OCI-LY7 (cell line): ENCODE measurements at regions not wholly inside any gene's neighbourhood (a gene's known extent, or its start where the extent isn't known, plus 50 kb on each side); places are given as distances from the start of the nearest gene placed in this dataset.

Source experiments
- EZH2phosphoT487 ChIP-seq: fragments of 200-600 bp; sonication (generic); IDR thresholded peaks from 2 replicates; pipeline ENCODE4 v1.6.1; 2018; ENCODE audit warnings: low read depth, borderline replicate concordance, mild to moderate bottlenecking, mixed run types, antibody characterized with exemption, low read length, moderate library complexity, mixed read lengths
- TF ChIP-seq, protein P1 (sequence below): fragments of 200-600 bp; sonication (generic); conservative IDR thresholded peaks from 2 replicates; pipeline ENCODE4 v1.5.1; 2014; ENCODE audit warnings: mild to moderate bottlenecking, antibody characterized with exemption, low read length, moderate library complexity, mixed read lengths

DNA sequence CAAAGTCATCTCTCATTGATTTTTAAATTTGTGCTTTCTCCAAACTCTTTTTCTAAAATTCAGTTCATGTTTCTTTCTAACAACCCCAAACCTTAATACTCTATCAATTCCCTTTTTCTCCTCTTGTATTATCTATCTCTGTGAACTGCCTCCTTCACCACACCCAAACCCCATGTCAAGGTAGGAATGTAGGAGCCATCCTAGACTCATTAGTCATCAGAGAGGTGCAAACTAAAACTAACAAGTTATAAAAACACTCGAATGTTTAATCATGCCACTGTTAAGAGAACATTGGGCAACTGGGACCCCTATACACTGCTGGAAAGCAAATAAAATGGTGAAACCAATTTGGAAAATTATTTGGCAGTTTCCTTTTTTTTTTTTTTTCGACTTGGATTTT lies 533.8 kb upstream of the LRRN3 start:
- TF ChIP-seq, protein P1, sequence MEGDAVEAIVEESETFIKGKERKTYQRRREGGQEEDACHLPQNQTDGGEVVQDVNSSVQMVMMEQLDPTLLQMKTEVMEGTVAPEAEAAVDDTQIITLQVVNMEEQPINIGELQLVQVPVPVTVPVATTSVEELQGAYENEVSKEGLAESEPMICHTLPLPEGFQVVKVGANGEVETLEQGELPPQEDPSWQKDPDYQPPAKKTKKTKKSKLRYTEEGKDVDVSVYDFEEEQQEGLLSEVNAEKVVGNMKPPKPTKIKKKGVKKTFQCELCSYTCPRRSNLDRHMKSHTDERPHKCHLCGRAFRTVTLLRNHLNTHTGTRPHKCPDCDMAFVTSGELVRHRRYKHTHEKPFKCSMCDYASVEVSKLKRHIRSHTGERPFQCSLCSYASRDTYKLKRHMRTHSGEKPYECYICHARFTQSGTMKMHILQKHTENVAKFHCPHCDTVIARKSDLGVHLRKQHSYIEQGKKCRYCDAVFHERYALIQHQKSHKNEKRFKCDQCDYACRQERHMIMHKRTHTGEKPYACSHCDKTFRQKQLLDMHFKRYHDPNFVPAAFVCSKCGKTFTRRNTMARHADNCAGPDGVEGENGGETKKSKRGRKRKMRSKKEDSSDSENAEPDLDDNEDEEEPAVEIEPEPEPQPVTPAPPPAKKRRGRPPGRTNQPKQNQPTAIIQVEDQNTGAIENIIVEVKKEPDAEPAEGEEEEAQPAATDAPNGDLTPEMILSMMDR, result no peak
- no peak for TF ChIP-seq EZH2phosphoT487
